HuH-7 (cell line): ENCODE measurements at regions not wholly inside any gene's neighbourhood (a gene's known extent, or its start where the extent isn't known, plus 50 kb on each side); places are given as distances from the start of the nearest gene placed in this dataset.
"Not testable (repeated sequence)": the region's sequence is repeated elsewhere in the genome, so short reads cannot be mapped to it uniquely, and the experiment has no call there.

ENCODE experiments used
- DNase-seq: peaks from one replicate; pipeline ENCODE4 v3.0.0; 2011; ENCODE audit warnings: low spot score

GRCh38 chr5:30150231-30150630 lies 1043.3 kb upstream of the CDH6 start:
- DNase-seq: no peak

- no peak for DNase-seq
These were observed 1044.0 kb upstream of the CDH6 start for GRCh38 chr5:30149526-30149925.

GRCh38 chr5:30147976-30148375 lies 1045.5 kb upstream of the CDH6 start:
- DNase-seq: no peak

GRCh38 chr5:30144059-30144458 lies 1049.4 kb upstream of the CDH6 start:
- not testable (repeated sequence) for DNase-seq

GRCh38 chr5:30142432-30142831 lies 1051.1 kb upstream of the CDH6 start:
- no peak for DNase-seq

- no peak for DNase-seq
These were observed 1072.4 kb upstream of the CDH6 start for GRCh38 chr5:30121043-30121442.

GRCh38 chr5:30117135-30117534 lies 1076.4 kb upstream of the CDH6 start:
- DNase-seq: no peak

GRCh38 chr5:30113542-30113941 lies 1079.9 kb upstream of the CDH6 start:
- DNase-seq: no peak

GRCh38 chr5:30112867-30113266 lies 1080.6 kb upstream of the CDH6 start:
- no peak for DNase-seq

GRCh38 chr5:30108051-30108450 lies 1085.4 kb upstream of the CDH6 start:
- DNase-seq: no peak

GRCh38 chr5:30106596-30106995 lies 1086.9 kb upstream of the CDH6 start:
- DNase-seq: no peak

- DNase-seq: no peak
These were observed 1088.5 kb upstream of the CDH6 start for GRCh38 chr5:30104872-30105596.

- no peak for DNase-seq
These were observed 1089.9 kb upstream of the CDH6 start for GRCh38 chr5:30103452-30104202.

GRCh38 chr5:30103052-30103451 lies 1090.4 kb upstream of the CDH6 start:
- DNase-seq: no peak

GRCh38 chr5:30102185-30102584 lies 1091.3 kb upstream of the CDH6 start:
- no peak for DNase-seq

- no peak for DNase-seq
These were observed 1092.6 kb upstream of the CDH6 start for GRCh38 chr5:30100929-30101328.

- no peak for DNase-seq
These were observed 1093.3 kb upstream of the CDH6 start for GRCh38 chr5:30100148-30100713.

- DNase-seq: no peak
These were observed 1093.9 kb upstream of the CDH6 start for GRCh38 chr5:30099634-30100033.

- DNase-seq: no peak
These were observed 1094.5 kb upstream of the CDH6 start for GRCh38 chr5:30098940-30099339.

- DNase-seq: no peak
These were observed 1100.9 kb upstream of the CDH6 start for GRCh38 chr5:30092548-30092947.

GRCh38 chr5:30069441-30070263 lies 1123.8 kb upstream of the CDH6 start:
- no peak for DNase-seq

GRCh38 chr5:30063503-30063902 lies 1130.0 kb upstream of the CDH6 start:
- no peak for DNase-seq
